H9 (cell line): ENCODE measurements at regions not wholly inside any gene's neighbourhood (a gene's known extent, or its start where the extent isn't known, plus 50 kb on each side); places are given as distances from the start of the nearest gene placed in this dataset.

Experiments
- DNase-seq: peaks from one replicate; pipeline ENCODE4 v3.0.0-alpha.2; 2017
- H2AFZ ChIP-seq: one replicate; pipeline ENCODE4 v1.6.1; 2013; ENCODE audit warnings: mild to moderate bottlenecking, low read length, control low read depth, moderate library complexity
- H2AK5ac ChIP-seq: 2 replicates; pipeline ENCODE4 v1.6.1; 2013; ENCODE audit warnings: low read length, control low read depth, mixed read lengths; ENCODE audit not compliant: insufficient read length
- H2BK120ac ChIP-seq: one replicate; pipeline ENCODE4 v1.6.1; 2013; ENCODE audit warnings: low read depth, mild to moderate bottlenecking, low read length, control low read depth, inconsistent platforms; ENCODE audit not compliant: poor library complexity, severe bottlenecking
- H2BK12ac ChIP-seq: 2 replicates; pipeline ENCODE4 v1.6.1; 2013; ENCODE audit warnings: low read length, control low read depth, mixed read lengths, low read depth; ENCODE audit not compliant: insufficient read length
- H2BK15ac ChIP-seq: 2 replicates; pipeline ENCODE4 v1.6.1; 2013; ENCODE audit warnings: low read depth, low read length, control low read depth
- H2BK20ac ChIP-seq: one replicate; pipeline ENCODE4 v1.6.1; 2013; ENCODE audit warnings: low read depth, mild to moderate bottlenecking, low read length, control low read depth, inconsistent platforms; ENCODE audit not compliant: poor library complexity, severe bottlenecking
- H2BK5ac ChIP-seq: 2 replicates; pipeline ENCODE4 v1.6.1; 2013; ENCODE audit warnings: low read length, control low read depth, mixed read lengths; ENCODE audit not compliant: insufficient read length
- H3K14ac ChIP-seq: 2 replicates; pipeline ENCODE4 v1.6.1; 2013; ENCODE audit warnings: low read length, control low read depth; ENCODE audit not compliant: insufficient read depth
- H3K18ac ChIP-seq: 2 replicates; pipeline ENCODE4 v1.6.1; 2013; ENCODE audit warnings: low read depth, mild to moderate bottlenecking, mixed read lengths, low read length, control low read depth; ENCODE audit not compliant: insufficient read length
- H3K23ac ChIP-seq: 2 replicates; pipeline ENCODE4 v1.6.1; 2013; ENCODE audit warnings: low read length, control low read depth, mixed read lengths, low read depth; ENCODE audit not compliant: insufficient read length
- H3K23me2 ChIP-seq: 2 replicates; pipeline ENCODE4 v1.6.1; 2013; ENCODE audit warnings: low read depth, mild to moderate bottlenecking, mixed read lengths, low read length, control low read depth; ENCODE audit not compliant: insufficient read length, poor library complexity, severe bottlenecking
- H3K27ac ChIP-seq: 2 replicates; pipeline ENCODE4 v1.5.1; 2013; ENCODE audit warnings: low read length, control low read depth, mixed read lengths, low read depth; ENCODE audit not compliant: insufficient read length
- H3K27me3 ChIP-seq: 2 replicates; pipeline ENCODE4 v1.6.1; 2013; ENCODE audit warnings: low read length, control low read depth, inconsistent platforms; ENCODE audit not compliant: insufficient read depth
- H3K4ac ChIP-seq: 2 replicates; pipeline ENCODE4 v1.6.1; 2013; ENCODE audit warnings: low read depth, mild to moderate bottlenecking, control low read depth, inconsistent platforms, low read length, moderate library complexity
- H3K4me1 ChIP-seq: 2 replicates; pipeline ENCODE4 v1.6.1; 2013; ENCODE audit warnings: low read length, control low read depth, inconsistent platforms; ENCODE audit not compliant: insufficient read depth
- H3K4me2 ChIP-seq: 2 replicates; pipeline ENCODE4 v1.6.1; 2013; ENCODE audit warnings: low read length, control low read depth, mixed read lengths; ENCODE audit not compliant: insufficient read length, insufficient read depth
- H3K56ac ChIP-seq: 2 replicates; pipeline ENCODE4 v1.6.1; 2013; ENCODE audit warnings: low read depth, mild to moderate bottlenecking, mixed read lengths, low read length, control low read depth; ENCODE audit not compliant: insufficient read length
- H3K79me1 ChIP-seq: 2 replicates; pipeline ENCODE4 v1.6.1; 2013; ENCODE audit warnings: low read depth, mild to moderate bottlenecking, moderate library complexity, low read length, control low read depth, inconsistent platforms; ENCODE audit not compliant: insufficient read depth, poor library complexity, severe bottlenecking
- H3K79me2 ChIP-seq: 2 replicates; pipeline ENCODE4 v1.6.1; 2013; ENCODE audit warnings: low read length, control low read depth, inconsistent platforms; ENCODE audit not compliant: insufficient read depth
- H3K9ac ChIP-seq: 2 replicates; pipeline ENCODE4 v1.6.1; 2013; ENCODE audit warnings: low read length, control low read depth, mixed read lengths; ENCODE audit not compliant: insufficient read length; ENCODE audit errors: extremely low read depth
- H3K9me3 ChIP-seq: one replicate; pipeline ENCODE4 v1.6.1; 2013; ENCODE audit warnings: low read depth, low read length, inconsistent platforms; ENCODE audit not compliant: control insufficient read depth
- H3T11ph ChIP-seq: one replicate; pipeline ENCODE4 v1.6.1; 2013; ENCODE audit warnings: mild to moderate bottlenecking, low read length, control low read depth, inconsistent platforms
- H4K20me1 ChIP-seq: one replicate; pipeline ENCODE4 v1.6.1; 2013; ENCODE audit not compliant: control insufficient read depth, insufficient read length, insufficient read depth
- H4K5ac ChIP-seq: 2 replicates; pipeline ENCODE4 v1.6.1; 2013; ENCODE audit warnings: low read depth, mild to moderate bottlenecking, mixed read lengths, low read length, control low read depth; ENCODE audit not compliant: insufficient read length
- H4K8ac ChIP-seq: replicated peaks from 2 replicates; pipeline ENCODE4 v1.6.1; 2013; ENCODE audit warnings: low read length, control low read depth, mixed read lengths, low read depth; ENCODE audit not compliant: insufficient read length
- H4K91ac ChIP-seq: 2 replicates; pipeline ENCODE4 v1.6.1; 2013; ENCODE audit warnings: low read depth, mild to moderate bottlenecking, moderate library complexity, mixed read lengths, low read length, control low read depth; ENCODE audit not compliant: insufficient read length
- H3K27ac Mint-ChIP-seq, 3 experiments: 2 replicates in 2 of 3; 3 replicates in 1 of 3; pipeline ENCODE4 v1.8.0; 2020 to 2021; ENCODE audit warnings: mixed read lengths in 3 of 3, mild to moderate bottlenecking in 1 of 3, moderate library complexity in 1 of 3
- H3K27me3 Mint-ChIP-seq: 2 replicates; pipeline ENCODE4 v1.8.0; 2021; ENCODE audit warnings: low read depth, mild to moderate bottlenecking, moderate library complexity, mixed read lengths
- H3K36me3 Mint-ChIP-seq, 3 experiments: 2 replicates in 2 of 3; 3 replicates in 1 of 3; pipeline ENCODE4 v1.8.0; 2020 to 2021; ENCODE audit warnings: low read depth in 3 of 3, mixed read lengths in 3 of 3; ENCODE audit not compliant: insufficient read depth in 1 of 3
- H3K4me1 Mint-ChIP-seq, 2 experiments: 2 replicates each; pipeline ENCODE4 v1.8.0; 2020; ENCODE audit warnings: mixed read lengths in 2 of 2
- H3K4me3 Mint-ChIP-seq, 2 experiments: 2 replicates in 1 of 2; 3 replicates in 1 of 2; pipeline ENCODE4 v1.8.0; 2020 to 2021; ENCODE audit warnings: mild to moderate bottlenecking in 2 of 2, mixed read lengths in 2 of 2, moderate library complexity in 1 of 2
- H3K9me3 Mint-ChIP-seq, 2 experiments: 2 replicates in 1 of 2; 3 replicates in 1 of 2; pipeline ENCODE4 v1.8.0; 2020; ENCODE audit warnings: mild to moderate bottlenecking in 2 of 2, mixed read lengths in 2 of 2, moderate library complexity in 1 of 2
- CTCF ChIP-seq: fragments of 200-600 bp; sonication (generic); conservative IDR thresholded peaks from 3 replicates; pipeline ENCODE4 v1.8.0; 2021; ENCODE audit warnings: antibody characterized with exemption, mild to moderate bottlenecking
- WGBS: extraction: QIAGEN DNeasy Blood & Tissue Kit; methylation state at CpG from one replicate; pipeline ENCODE4 v1.1.7; 2013; ENCODE audit warnings: missing lambda C conversion rate, low lambda C conversion rate, mixed read lengths; ENCODE audit not compliant: insufficient read length; ENCODE audit errors: extremely low coverage; 5-methylcytosine and 5-hydroxymethylcytosine counted together

- H3K14ac ChIP-seq: no peak overlapping the region
- H3K56ac ChIP-seq: no peak overlapping the region
- no peak for DNase-seq
- no peak overlapping the region for H3T11ph ChIP-seq
- no peak overlapping the region for H3K27ac ChIP-seq
- H3K4me3 Mint-ChIP-seq: no peak overlapping the region
- no peak overlapping the region for H3K23ac ChIP-seq
- no peak for TF ChIP-seq CTCF
- H2BK5ac ChIP-seq: no peak overlapping the region
- no peak overlapping the region for H3K4ac ChIP-seq
- no peak overlapping the region for H2BK120ac ChIP-seq
- no peak overlapping the region for H4K5ac ChIP-seq
- no peaks in the 10 kb centered on the region for H3K9me3 ChIP-seq
- H2AK5ac ChIP-seq: no peak overlapping the region
- H3K9ac ChIP-seq: no peak overlapping the region
- H2BK20ac ChIP-seq: no peak overlapping the region
- no peak overlapping the region for H2BK15ac ChIP-seq
- no peak overlapping the region for H3K4me2 ChIP-seq
- no peak overlapping the region for H3K27ac Mint-ChIP-seq
- no peaks in the 10 kb centered on the region; a peak in 1 of 5 replicates for H3K9me3 Mint-ChIP-seq
- H4K20me1 ChIP-seq: no peaks in the 10 kb centered on the region
- no peak overlapping the region for H2BK12ac ChIP-seq
- H3K27me3 ChIP-seq: no peaks in the 10 kb centered on the region
- no peak overlapping the region for H4K8ac ChIP-seq
- H3K27me3 Mint-ChIP-seq: no peaks in the 10 kb centered on the region
- no peaks in the 10 kb centered on the region for H3K79me2 ChIP-seq
- no CpG with 5 or more reads among the region's 1 CpG for WGBS
- no peak overlapping the region for H4K91ac ChIP-seq
- peaks cover 0 to 6% of the 10 kb centered on the region in 2 experiments; a peak in 1 of 4 replicates for H3K4me1 Mint-ChIP-seq
- no peak overlapping the region for H2AFZ ChIP-seq
- no peaks in the 10 kb centered on the region for H3K4me1 ChIP-seq
- H3K36me3 Mint-ChIP-seq: no peaks in the 10 kb centered on the region; a peak in 1 of 7 replicates
- no peaks in the 10 kb centered on the region for H3K23me2 ChIP-seq
- no peaks in the 10 kb centered on the region for H3K79me1 ChIP-seq
- no peak overlapping the region for H3K18ac ChIP-seq
Observed at GRCh38 chr3:148629006-148629405, 68.7 kb upstream of the AGTR1 start.
